ENCODE measurements at regions not wholly inside any gene's neighbourhood (a gene's known extent, or its start where the extent isn't known, plus 50 kb on each side); places are given as distances from the start of the nearest gene placed in this dataset.

- H3K36me3 ChIP-seq (ENCODE audit: control insufficient read depth, insufficient read depth, low read length) = no peaks in the 10 kb centered on the region
- peaks cover 15 to 22% of the 10 kb centered on the region in 2 donors for H3K27me3 Mint-ChIP-seq (ENCODE audit: low read depth in 2 of 2)
- peaks cover 8 to 13% of the 10 kb centered on the region in 2 donors for H3K4me1 Mint-ChIP-seq
- intact Hi-C loops (cut with micrococcal nuclease) = no loop called here
- ATAC-seq (no peak), DNase-seq (no peak)
- no peaks in the 10 kb centered on the region for H3K9me3 Mint-ChIP-seq
- H3K9me3 ChIP-seq (ENCODE audit: control insufficient read depth, insufficient read depth, low read length) = no peaks in the 10 kb centered on the region
- TF ChIP-seq, protein P1, sequence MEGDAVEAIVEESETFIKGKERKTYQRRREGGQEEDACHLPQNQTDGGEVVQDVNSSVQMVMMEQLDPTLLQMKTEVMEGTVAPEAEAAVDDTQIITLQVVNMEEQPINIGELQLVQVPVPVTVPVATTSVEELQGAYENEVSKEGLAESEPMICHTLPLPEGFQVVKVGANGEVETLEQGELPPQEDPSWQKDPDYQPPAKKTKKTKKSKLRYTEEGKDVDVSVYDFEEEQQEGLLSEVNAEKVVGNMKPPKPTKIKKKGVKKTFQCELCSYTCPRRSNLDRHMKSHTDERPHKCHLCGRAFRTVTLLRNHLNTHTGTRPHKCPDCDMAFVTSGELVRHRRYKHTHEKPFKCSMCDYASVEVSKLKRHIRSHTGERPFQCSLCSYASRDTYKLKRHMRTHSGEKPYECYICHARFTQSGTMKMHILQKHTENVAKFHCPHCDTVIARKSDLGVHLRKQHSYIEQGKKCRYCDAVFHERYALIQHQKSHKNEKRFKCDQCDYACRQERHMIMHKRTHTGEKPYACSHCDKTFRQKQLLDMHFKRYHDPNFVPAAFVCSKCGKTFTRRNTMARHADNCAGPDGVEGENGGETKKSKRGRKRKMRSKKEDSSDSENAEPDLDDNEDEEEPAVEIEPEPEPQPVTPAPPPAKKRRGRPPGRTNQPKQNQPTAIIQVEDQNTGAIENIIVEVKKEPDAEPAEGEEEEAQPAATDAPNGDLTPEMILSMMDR (IDR thresholded peaks at IDR 0.05) = no peak
- no peak overlapping the region for H3K27ac Mint-ChIP-seq
- no peaks in the 10 kb centered on the region for H3K27me3 ChIP-seq (ENCODE audit: control insufficient read depth, insufficient read depth, low read length)
- no peak overlapping the region for H3K4me3 ChIP-seq (ENCODE audit: low read length)
- no peaks in the 10 kb centered on the region for H3K4me1 ChIP-seq (ENCODE audit: control insufficient read depth, insufficient read depth, low read length)
- WGBS (ENCODE audit: insufficient coverage) = 78% methylated on average over 4 of the region's 5 CpGs
- H3K4me3 Mint-ChIP-seq = no peak overlapping the region
- H3K27ac ChIP-seq (ENCODE audit: low read length) = no peak overlapping the region
- no peaks in the 10 kb centered on the region for H3K36me3 Mint-ChIP-seq
These were observed 159.1 kb downstream of the HS3ST3B1 start for GRCh38 chr17:14459955-14460354.

DNA sequence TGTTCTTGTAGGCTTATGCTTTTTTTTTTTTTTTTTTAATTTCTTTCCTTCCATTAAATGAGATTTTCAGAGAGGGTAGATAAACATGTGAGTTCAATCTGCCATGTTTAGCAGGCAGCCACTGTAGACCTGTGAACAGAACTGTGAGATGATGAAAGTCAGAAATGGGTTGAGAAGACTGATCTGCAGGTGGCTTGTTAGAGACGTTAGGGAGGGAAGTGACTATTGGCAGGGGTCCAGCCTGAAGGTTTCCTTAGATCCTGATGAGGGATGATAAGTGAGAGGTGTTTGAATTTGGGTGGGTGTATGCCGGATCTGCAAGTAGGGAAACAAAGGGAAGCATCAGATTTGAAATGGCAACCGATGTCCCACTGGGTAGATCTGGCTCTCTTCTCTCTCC, 157.8 kb downstream of the HS3ST3B1 start:
- 28% methylated on average over 3 of the region's 3 CpGs for WGBS (ENCODE audit: insufficient coverage)
- intact Hi-C loops (cut with micrococcal nuclease) = no loop called here
- H3K36me3 ChIP-seq (ENCODE audit: control insufficient read depth, insufficient read depth, low read length) = no peaks in the 10 kb centered on the region
- peaks cover 8 to 13% of the 10 kb centered on the region in 2 donors for H3K4me1 Mint-ChIP-seq
- no peaks in the 10 kb centered on the region for H3K9me3 Mint-ChIP-seq
- H3K27me3 ChIP-seq (ENCODE audit: control insufficient read depth, insufficient read depth, low read length) = no peaks in the 10 kb centered on the region
- H3K27ac Mint-ChIP-seq = no peak overlapping the region
- H3K27me3 Mint-ChIP-seq (ENCODE audit: low read depth in 2 of 2) = peaks cover 15 to 22% of the 10 kb centered on the region in 2 donors
- H3K4me1 ChIP-seq (ENCODE audit: control insufficient read depth, insufficient read depth, low read length) = no peaks in the 10 kb centered on the region
- no peak for DNase-seq
- H3K36me3 Mint-ChIP-seq = no peaks in the 10 kb centered on the region
- no peak overlapping the region for H3K4me3 Mint-ChIP-seq
- H3K9me3 ChIP-seq (ENCODE audit: control insufficient read depth, insufficient read depth, low read length) = no peaks in the 10 kb centered on the region
- no peak for ATAC-seq
- no peak overlapping the region for H3K27ac ChIP-seq (ENCODE audit: low read length)
- TF ChIP-seq, protein P1 (IDR thresholded peaks at IDR 0.05) = no peak
- H3K4me3 ChIP-seq (ENCODE audit: low read length) = no peak overlapping the region

GRCh38 chr17:14454746-14455145, 153.9 kb downstream of the HS3ST3B1 start:
- Mint-ChIP-seq H3K27ac (no peak overlapping the region), H3K9me3 (no peaks in the 10 kb centered on the region), H3K27me3 (ENCODE audit: low read depth in 2 of 2) (peaks cover 2 to 13% of the 10 kb centered on the region in 2 donors), H3K4me1 (peaks cover 0 to 4% of the 10 kb centered on the region in 2 donors), H3K36me3 (no peaks in the 10 kb centered on the region), H3K4me3 (no peak overlapping the region)
- Histone ChIP-seq H3K4me3 (ENCODE audit: low read length) (no peak overlapping the region), H3K27me3 (ENCODE audit: control insufficient read depth, insufficient read depth, low read length) (no peaks in the 10 kb centered on the region), H3K9me3 (ENCODE audit: control insufficient read depth, insufficient read depth, low read length) (no peaks in the 10 kb centered on the region), H3K4me1 (ENCODE audit: control insufficient read depth, insufficient read depth, low read length) (no peaks in the 10 kb centered on the region), H3K27ac (ENCODE audit: low read length) (no peak overlapping the region), H3K36me3 (ENCODE audit: control insufficient read depth, insufficient read depth, low read length) (no peaks in the 10 kb centered on the region)
- DNase-seq (no peak), ATAC-seq (no peak)
- TF ChIP-seq, protein P1 (IDR thresholded peaks at IDR 0.05) = no peak
- intact Hi-C loops (cut with micrococcal nuclease) = no loop called here
- WGBS (ENCODE audit: insufficient coverage) = 73% methylated on average over 4 of the region's 4 CpGs

DNA sequence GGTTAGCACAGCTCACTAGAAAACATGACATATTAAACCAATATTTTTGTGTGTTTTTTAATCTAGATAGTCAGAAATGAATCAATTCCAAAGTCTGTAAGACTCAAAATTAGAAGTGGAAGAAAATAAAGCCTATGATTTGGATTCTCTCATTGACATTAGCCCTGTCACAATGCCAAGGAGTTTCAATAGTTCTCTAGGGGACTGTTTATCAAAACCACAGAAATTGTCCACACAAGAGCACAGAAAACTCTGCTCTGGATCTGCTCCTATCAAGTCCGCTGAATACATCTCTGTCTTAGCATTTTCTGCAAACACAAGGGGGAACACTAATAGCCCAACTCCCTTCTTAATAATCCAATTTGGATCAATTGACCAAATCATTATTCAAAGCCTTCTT, 152.0 kb downstream of the HS3ST3B1 start:
- peaks cover 0 to 4% of the 10 kb centered on the region in 2 donors for H3K27me3 Mint-ChIP-seq (ENCODE audit: low read depth in 2 of 2)
- Histone ChIP-seq H3K27me3 (ENCODE audit: control insufficient read depth, insufficient read depth, low read length) (no peaks in the 10 kb centered on the region), H3K4me3 (ENCODE audit: low read length) (no peak overlapping the region), H3K36me3 (ENCODE audit: control insufficient read depth, insufficient read depth, low read length) (no peaks in the 10 kb centered on the region), H3K27ac (ENCODE audit: low read length) (no peak overlapping the region), H3K4me1 (ENCODE audit: control insufficient read depth, insufficient read depth, low read length) (no peaks in the 10 kb centered on the region), H3K9me3 (ENCODE audit: control insufficient read depth, insufficient read depth, low read length) (no peaks in the 10 kb centered on the region)
- intact Hi-C loops (cut with micrococcal nuclease) = no loop called here
- DNase-seq = no peak
- WGBS (ENCODE audit: insufficient coverage) = 100% methylated on average over 1 of the region's 1 CpG
- H3K4me3 Mint-ChIP-seq = no peak overlapping the region
- no peaks in the 10 kb centered on the region for H3K9me3 Mint-ChIP-seq
- no peak overlapping the region for H3K27ac Mint-ChIP-seq
- no peaks in the 10 kb centered on the region for H3K4me1 Mint-ChIP-seq
- ATAC-seq = no peak
- no peaks in the 10 kb centered on the region for H3K36me3 Mint-ChIP-seq
- TF ChIP-seq, protein P1 (IDR thresholded peaks at IDR 0.05) = no peak

Measured in natural killer cell (primary cell).